Common myeloid progenitor, CD34-positive (primary cell): ENCODE measurements at regions not wholly inside any gene's neighbourhood (a gene's known extent, or its start where the extent isn't known, plus 50 kb on each side); places are given as distances from the start of the nearest gene placed in this dataset.

Source experiments
- CTCF ChIA-PET: fragments of 350-600 bp; sonication (Branson Sonifier 250); formaldehyde crosslinking; loops from one replicate; lab custom pipeline; 2021; ENCODE audit warnings: antibody characterized with exemption; lab: Charles Lee
- POLR2A ChIA-PET: fragments of 350-600 bp; sonication (Branson Sonifier 250); formaldehyde crosslinking; loops from one replicate; lab custom pipeline; 2021; ENCODE audit warnings: antibody characterized with exemption; lab: Charles Lee
- DNase-seq, 3 donors: peaks; one replicate each; pipeline versions ENCODE4 v3.0.0 to v3.0.0-alpha.2; 2013
- H3K27ac ChIP-seq, 2 experiments: 1 replicate in 1 of 2; 2 replicates in 1 of 2; pipeline ENCODE4 v1.7.0; 2013; ENCODE audit warnings: inconsistent platforms in 2 of 2, low read length in 2 of 2, mild to moderate bottlenecking in 2 of 2, low read depth in 1 of 2, moderate library complexity in 1 of 2; ENCODE audit not compliant: severe bottlenecking in 2 of 2, insufficient read depth in 1 of 2, poor library complexity in 1 of 2
- H3K27me3 ChIP-seq, 5 experiments: replicated peaks in 2 of 5; 1 replicate in 3 of 5; 2 replicates in 2 of 5; pipeline versions ENCODE4 v1.6.1 to v1.7.0; 2013; ENCODE audit warnings: low read length in 4 of 5, mild to moderate bottlenecking in 2 of 5, moderate library complexity in 2 of 5, inconsistent platforms in 1 of 5; ENCODE audit not compliant: insufficient read depth in 5 of 5, control insufficient read depth in 4 of 5
- H3K36me3 ChIP-seq, 4 experiments: 1 replicate in 2 of 4; 2 replicates in 2 of 4; pipeline versions ENCODE4 v1.6.1 to v1.7.0; 2013; ENCODE audit warnings: low read length in 3 of 4, control low read depth in 1 of 4, mild to moderate bottlenecking in 1 of 4; ENCODE audit not compliant: control insufficient read depth in 4 of 4, insufficient read depth in 4 of 4
- H3K4me1 ChIP-seq, 4 experiments: 1 replicate in 3 of 4; 2 replicates in 1 of 4; pipeline versions ENCODE4 v1.6.1 to v1.7.1; 2013; ENCODE audit warnings: low read length in 3 of 4, mild to moderate bottlenecking in 3 of 4, control low read depth in 1 of 4, inconsistent platforms in 1 of 4, moderate library complexity in 1 of 4; ENCODE audit not compliant: control insufficient read depth in 4 of 4, insufficient read depth in 4 of 4; ENCODE audit errors: control extremely low read depth in 1 of 4
- H3K4me3 ChIP-seq, 7 experiments: 1 replicate in 4 of 7; 2 replicates in 3 of 7; pipeline versions ENCODE4 v1.5.1 to v1.7.0; 2013; ENCODE audit warnings: mild to moderate bottlenecking in 7 of 7, low read length in 6 of 7, moderate library complexity in 6 of 7, inconsistent platforms in 2 of 7, low read depth in 2 of 7, control low read depth in 1 of 7; ENCODE audit not compliant: insufficient read depth in 4 of 7, control insufficient read depth in 1 of 7; ENCODE audit errors: extremely low read depth in 1 of 7
- H3K9me3 ChIP-seq, 5 experiments: 1 replicate in 4 of 5; 2 replicates in 1 of 5; pipeline versions ENCODE4 v1.6.1 to v1.7.1; 2013; ENCODE audit warnings: low read length in 4 of 5, mild to moderate bottlenecking in 2 of 5, inconsistent platforms in 1 of 5, low read depth in 1 of 5, moderate library complexity in 1 of 5; ENCODE audit not compliant: control insufficient read depth in 4 of 5, insufficient read depth in 2 of 5; ENCODE audit errors: control extremely low read depth in 1 of 5
- WGBS: methylation state at CpG from one replicate; pipeline ENCODE4 v1.1.5; 2013; ENCODE audit not compliant: insufficient coverage; 5-methylcytosine and 5-hydroxymethylcytosine counted together

GRCh38 chr4:92215476-92215875 lies 88.3 kb upstream of the GRID2 start:
- ChIA-PET CTCF (no interaction called here), POLR2A (no interaction called here)
- Histone ChIP-seq H3K36me3 (no peaks in the 10 kb centered on the region), H3K4me3 (no peak overlapping the region), H3K27ac (no peak overlapping the region), H3K4me1 (no peaks in the 10 kb centered on the region), H3K27me3 (no peaks in the 10 kb centered on the region), H3K9me3 (peaks cover 0 to 3% (median 0%) of the 10 kb centered on the region in 5 experiments)
- 100% methylated on average over 2 of the region's 4 CpGs for WGBS
- no peak for DNase-seq

- ChIA-PET CTCF (no interaction called here), POLR2A (no interaction called here)
- Histone ChIP-seq H3K27ac (no peak overlapping the region), H3K27me3 (no peaks in the 10 kb centered on the region), H3K4me1 (no peaks in the 10 kb centered on the region), H3K9me3 (no peaks in the 10 kb centered on the region), H3K4me3 (no peak overlapping the region), H3K36me3 (no peaks in the 10 kb centered on the region)
- WGBS = no CpG with 5 or more reads among the region's 1 CpG
- no peak for DNase-seq
Measured at GRCh38 chr4:92231511-92231910, 72.3 kb upstream of the GRID2 start.

DNA sequence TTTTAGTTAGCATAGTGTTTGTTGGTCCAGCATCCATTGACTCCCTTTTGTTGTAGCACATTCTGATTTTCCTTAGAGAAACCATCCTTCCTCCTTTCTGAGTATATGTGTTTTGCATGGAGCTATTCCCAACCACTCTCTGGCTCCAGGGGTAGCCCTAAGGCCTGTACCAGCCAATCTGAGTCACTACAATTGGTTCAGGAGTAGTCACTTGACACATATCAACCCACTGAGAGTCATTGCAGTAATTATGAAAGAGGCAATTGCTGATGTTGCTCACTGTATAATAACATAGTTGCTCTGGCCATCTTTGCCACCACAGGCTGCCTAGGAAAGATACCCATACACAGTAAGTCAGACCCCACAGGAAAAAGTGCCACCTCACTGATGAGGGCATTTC lies 71.2 kb upstream of the GRID2 start:
- no peak for DNase-seq
- POLR2A ChIA-PET = no interaction called here
- CTCF ChIA-PET = no interaction called here
- no peaks in the 10 kb centered on the region for H3K36me3 ChIP-seq
- no peaks in the 10 kb centered on the region for H3K27me3 ChIP-seq
- no peak overlapping the region for H3K27ac ChIP-seq
- no peaks in the 10 kb centered on the region for H3K9me3 ChIP-seq
- H3K4me1 ChIP-seq = no peaks in the 10 kb centered on the region
- no peak overlapping the region for H3K4me3 ChIP-seq

GRCh38 chr4:92234393-92235176 lies 69.2 kb upstream of the GRID2 start:
- CTCF ChIA-PET = no interaction called here

GRCh38 chr4:92235731-92236130 lies 68.0 kb upstream of the GRID2 start:
- Histone ChIP-seq H3K4me1 (no peaks in the 10 kb centered on the region), H3K4me3 (no peak overlapping the region), H3K27me3 (no peaks in the 10 kb centered on the region), H3K36me3 (no peaks in the 10 kb centered on the region), H3K27ac (no peak overlapping the region), H3K9me3 (peaks cover 0 to 8% (median 0%) of the 10 kb centered on the region in 5 experiments)
- ChIA-PET POLR2A (no interaction called here), CTCF (no interaction called here)
- no CpG with 5 or more reads among the region's 2 CpGs for WGBS
- DNase-seq = no peak

More at GRCh38 chr4:92234393-92235176, 69.2 kb upstream of the GRID2 start:
- Histone ChIP-seq H3K27me3 (no peaks in the 10 kb centered on the region), H3K36me3 (no peaks in the 10 kb centered on the region), H3K4me1 (no peaks in the 10 kb centered on the region), H3K4me3 (no peak overlapping the region), H3K27ac (no peak overlapping the region), H3K9me3 (peaks cover 0 to 5% (median 0%) of the 10 kb centered on the region in 5 experiments)
- POLR2A ChIA-PET = no interaction called here
- no peak for DNase-seq
- 100% methylated on average over 2 of the region's 4 CpGs for WGBS

GRCh38 chr4:92236877-92237276 lies 66.9 kb upstream of the GRID2 start:
- Histone ChIP-seq H3K4me3 (no peak overlapping the region), H3K27ac (no peak overlapping the region), H3K4me1 (no peaks in the 10 kb centered on the region), H3K36me3 (no peaks in the 10 kb centered on the region), H3K9me3 (peaks cover 0 to 8% (median 0%) of the 10 kb centered on the region in 5 experiments), H3K27me3 (no peaks in the 10 kb centered on the region)
- no CpG with 5 or more reads among the region's 1 CpG for WGBS
- no peak for DNase-seq
- CTCF ChIA-PET = no interaction called here
- POLR2A ChIA-PET = no interaction called here

DNA sequence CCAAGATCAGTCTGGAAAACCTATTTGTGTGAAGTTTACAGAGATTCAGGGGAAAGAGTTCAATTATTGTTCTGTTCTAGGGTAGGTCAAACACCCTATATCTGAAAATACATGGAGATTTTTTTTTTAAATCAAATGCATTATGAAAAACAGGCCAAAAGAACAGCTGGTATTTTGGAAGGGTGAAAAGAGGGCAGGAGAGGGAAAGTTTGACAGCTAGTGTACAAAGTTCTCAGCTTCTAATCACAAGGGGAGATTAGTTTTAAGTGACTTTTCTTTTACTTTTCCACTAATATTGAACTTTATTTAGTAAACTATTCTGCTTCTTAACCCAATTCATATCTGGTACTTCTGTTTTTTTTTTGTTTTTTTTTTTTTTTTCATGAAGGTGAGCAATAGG lies 66.2 kb upstream of the GRID2 start:
- Histone ChIP-seq H3K36me3 (no peaks in the 10 kb centered on the region), H3K9me3 (peaks cover 0 to 8% (median 0%) of the 10 kb centered on the region in 5 experiments), H3K4me3 (no peak overlapping the region), H3K4me1 (no peaks in the 10 kb centered on the region), H3K27ac (no peak overlapping the region), H3K27me3 (no peaks in the 10 kb centered on the region)
- POLR2A ChIA-PET = no interaction called here
- no peak for DNase-seq
- CTCF ChIA-PET = no interaction called here
